ENCODE measurements at regions not wholly inside any gene's neighbourhood (a gene's known extent, or its start where the extent isn't known, plus 50 kb on each side); places are given as distances from the start of the nearest gene placed in this dataset.

DNA sequence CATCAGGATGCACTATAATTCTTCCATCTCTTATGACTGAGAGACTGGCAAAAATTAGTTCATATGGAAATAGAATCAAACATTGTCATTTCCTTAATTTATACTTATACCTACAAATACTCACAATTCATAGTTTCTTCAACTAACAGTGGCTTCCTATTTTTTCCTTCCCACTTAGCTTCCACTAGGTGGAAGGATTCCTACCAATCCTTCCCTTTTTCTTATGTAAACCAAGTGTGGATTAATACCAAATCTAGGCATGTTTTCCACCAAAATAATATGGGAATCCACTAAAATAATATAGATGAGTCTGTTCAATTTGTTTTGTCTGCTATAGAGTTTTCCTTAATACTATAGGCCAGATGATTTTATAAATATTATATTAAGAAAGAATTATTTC lies 1537.1 kb downstream of the PLA2G4A start:
- no peak overlapping the region for H3K27ac ChIP-seq
- H3K27me3 ChIP-seq = no peaks in the 10 kb centered on the region
- TF ChIP-seq POLR2A (IDR thresholded peaks at IDR 0.05) = no peak
- TF ChIP-seq, protein P1, sequence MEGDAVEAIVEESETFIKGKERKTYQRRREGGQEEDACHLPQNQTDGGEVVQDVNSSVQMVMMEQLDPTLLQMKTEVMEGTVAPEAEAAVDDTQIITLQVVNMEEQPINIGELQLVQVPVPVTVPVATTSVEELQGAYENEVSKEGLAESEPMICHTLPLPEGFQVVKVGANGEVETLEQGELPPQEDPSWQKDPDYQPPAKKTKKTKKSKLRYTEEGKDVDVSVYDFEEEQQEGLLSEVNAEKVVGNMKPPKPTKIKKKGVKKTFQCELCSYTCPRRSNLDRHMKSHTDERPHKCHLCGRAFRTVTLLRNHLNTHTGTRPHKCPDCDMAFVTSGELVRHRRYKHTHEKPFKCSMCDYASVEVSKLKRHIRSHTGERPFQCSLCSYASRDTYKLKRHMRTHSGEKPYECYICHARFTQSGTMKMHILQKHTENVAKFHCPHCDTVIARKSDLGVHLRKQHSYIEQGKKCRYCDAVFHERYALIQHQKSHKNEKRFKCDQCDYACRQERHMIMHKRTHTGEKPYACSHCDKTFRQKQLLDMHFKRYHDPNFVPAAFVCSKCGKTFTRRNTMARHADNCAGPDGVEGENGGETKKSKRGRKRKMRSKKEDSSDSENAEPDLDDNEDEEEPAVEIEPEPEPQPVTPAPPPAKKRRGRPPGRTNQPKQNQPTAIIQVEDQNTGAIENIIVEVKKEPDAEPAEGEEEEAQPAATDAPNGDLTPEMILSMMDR (IDR thresholded peaks at IDR 0.05) = no peak
- DNase-seq (no peak), ATAC-seq (no peak)
- intact Hi-C loops (cut with DNase I) = no loop called here
- H3K4me3 ChIP-seq = no peak overlapping the region
- no peaks in the 10 kb centered on the region for H3K36me3 ChIP-seq
- no peaks in the 10 kb centered on the region for H3K4me1 ChIP-seq
- no peaks in the 10 kb centered on the region for H3K9me3 ChIP-seq

DNA sequence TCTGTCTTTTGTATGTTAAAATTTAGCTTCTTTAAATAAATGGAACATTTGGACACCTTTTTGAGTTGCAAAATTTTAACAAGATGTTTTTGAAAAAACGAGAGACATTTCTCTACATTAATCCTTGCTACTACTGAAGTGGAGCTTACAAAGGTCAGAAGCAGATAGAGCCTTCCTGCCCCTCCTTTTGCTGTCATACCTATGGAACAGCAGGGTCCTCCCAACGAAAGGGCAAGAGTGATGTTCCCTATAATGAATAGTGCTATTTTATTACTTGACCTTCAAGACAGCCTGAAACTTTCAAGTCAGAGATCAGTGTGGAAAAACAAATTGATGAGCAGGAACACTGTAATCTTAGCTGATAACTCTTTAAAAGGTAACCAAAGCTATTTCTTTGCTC lies 1538.9 kb downstream of the PLA2G4A start:
- Histone ChIP-seq H3K27me3 (no peaks in the 10 kb centered on the region), H3K36me3 (no peaks in the 10 kb centered on the region), H3K4me1 (no peaks in the 10 kb centered on the region), H3K27ac (no peak overlapping the region), H3K4me3 (no peak overlapping the region), H3K9me3 (no peaks in the 10 kb centered on the region)
- DNase-seq (no peak), ATAC-seq (no peak)
- TF ChIP-seq, protein P1 (IDR thresholded peaks at IDR 0.05) = no peak
- no peak for TF ChIP-seq POLR2A (IDR thresholded peaks at IDR 0.05)
- WGBS (ENCODE audit: insufficient coverage, low coverage, low lambda C conversion rate, missing lambda C conversion rate) = 22% methylated on average over 2 of the region's 2 CpGs
- intact Hi-C loops (cut with DNase I) = no loop called here

DNA sequence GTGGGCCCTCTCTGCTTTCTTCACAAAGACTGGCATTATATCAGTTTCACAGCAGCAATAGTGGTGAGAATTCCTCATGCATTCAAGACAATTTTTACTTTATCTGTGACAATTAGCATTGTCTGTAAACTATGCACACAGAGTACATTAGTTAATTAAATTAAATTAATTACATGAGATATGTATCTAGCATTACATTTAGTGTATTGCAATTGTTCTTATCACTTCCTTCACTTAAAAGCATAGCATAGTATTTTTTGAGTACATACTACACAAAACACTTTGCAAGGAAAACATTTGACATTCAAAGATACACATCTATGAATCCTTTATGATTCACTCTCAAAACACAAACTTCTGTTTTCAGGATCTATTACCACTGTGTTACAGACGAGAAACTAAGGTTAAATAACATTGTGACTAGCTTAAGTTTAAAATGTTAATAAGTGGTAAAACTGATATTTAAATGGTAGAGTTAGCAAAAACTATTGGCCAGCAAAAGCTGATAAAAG lies 1542.6 kb downstream of the PLA2G4A start:
- 21% methylated on average over 1 of the region's 1 CpG for WGBS (ENCODE audit: insufficient coverage, low coverage, low lambda C conversion rate, missing lambda C conversion rate)
- TF ChIP-seq POLR2A (IDR thresholded peaks at IDR 0.05) = no peak
- TF ChIP-seq, protein P1 (IDR thresholded peaks at IDR 0.05) = no peak
- intact Hi-C loops (cut with DNase I) = no loop called here

DNA sequence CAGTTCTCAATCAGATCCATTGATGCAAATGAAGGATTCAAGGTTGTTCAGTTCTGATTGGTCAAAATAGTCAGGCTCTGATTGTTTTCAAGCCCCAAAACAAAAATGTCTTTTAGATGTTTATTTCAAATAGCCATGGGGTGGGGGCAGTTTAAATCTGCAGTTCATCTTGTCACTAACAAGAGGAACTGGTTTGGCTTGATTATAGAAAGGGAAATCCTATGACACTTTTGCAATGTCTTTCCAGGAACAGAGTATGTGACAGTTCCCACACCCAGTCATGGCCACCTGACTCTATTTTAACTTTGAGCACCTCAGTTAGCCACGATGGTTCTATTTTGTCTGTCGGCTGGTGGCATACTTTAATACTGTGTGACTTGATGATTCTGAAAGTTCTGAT lies 1544.1 kb downstream of the PLA2G4A start:
- TF ChIP-seq POLR2A (IDR thresholded peaks at IDR 0.05) = no peak
- TF ChIP-seq, protein P1 (IDR thresholded peaks at IDR 0.05) = no peak
- Histone ChIP-seq H3K4me1 (no peaks in the 10 kb centered on the region), H3K36me3 (no peaks in the 10 kb centered on the region), H3K9me3 (no peaks in the 10 kb centered on the region), H3K4me3 (no peak overlapping the region), H3K27ac (no peak overlapping the region), H3K27me3 (no peaks in the 10 kb centered on the region)
- WGBS (ENCODE audit: insufficient coverage, low coverage, low lambda C conversion rate, missing lambda C conversion rate) = 49% methylated on average over 2 of the region's 2 CpGs
- DNase-seq (no peak), ATAC-seq (no peak)
- intact Hi-C loops (cut with DNase I) = no loop called here

More for the DNA sequence above, 1542.6 kb downstream of the PLA2G4A start:
- no peaks in the 10 kb centered on the region for H3K36me3 ChIP-seq
- ATAC-seq (no peak), DNase-seq (no peak)
- H3K9me3 ChIP-seq = no peaks in the 10 kb centered on the region
- no peaks in the 10 kb centered on the region for H3K27me3 ChIP-seq
- H3K4me3 ChIP-seq = no peak overlapping the region
- H3K27ac ChIP-seq = no peak overlapping the region
- no peaks in the 10 kb centered on the region for H3K4me1 ChIP-seq

DNA sequence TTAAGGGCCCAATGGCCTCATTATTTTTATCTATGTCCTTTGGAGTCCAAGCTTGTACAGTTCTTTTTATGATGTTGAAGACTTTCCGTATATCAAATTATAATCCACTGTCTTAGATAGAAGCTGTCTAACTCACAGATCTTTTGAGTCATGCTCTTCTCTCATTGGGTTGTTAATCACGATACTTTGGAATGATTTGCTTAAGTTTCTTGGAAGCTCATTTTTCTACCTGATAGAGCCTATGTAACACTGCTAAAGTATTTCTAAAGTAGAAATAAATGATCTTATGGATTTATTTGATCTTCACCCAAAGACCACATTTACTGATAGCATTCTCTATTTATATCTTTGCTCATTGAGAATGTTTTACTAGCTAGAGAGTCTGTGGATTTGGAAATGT lies 1554.1 kb downstream of the PLA2G4A start:
- ATAC-seq = no peak
- Histone ChIP-seq H3K27me3 (no peaks in the 10 kb centered on the region), H3K36me3 (no peaks in the 10 kb centered on the region), H3K4me1 (no peaks in the 10 kb centered on the region), H3K27ac (no peak overlapping the region), H3K9me3 (no peaks in the 10 kb centered on the region), H3K4me3 (no peak overlapping the region)
- intact Hi-C loops (cut with DNase I) = no loop called here
- TF ChIP-seq POLR2A (IDR thresholded peaks at IDR 0.05) = no peak
- TF ChIP-seq, protein P1 (IDR thresholded peaks at IDR 0.05) = no peak
- 70% methylated on average over 2 of the region's 2 CpGs for WGBS (ENCODE audit: insufficient coverage, low coverage, low lambda C conversion rate, missing lambda C conversion rate)
- DNase-seq = no peak

All from right lobe of liver (tissue), 6 donors.